Panc1 (cell line): ENCODE measurements at regions not wholly inside any gene's neighbourhood (a gene's known extent, or its start where the extent isn't known, plus 50 kb on each side); places are given as distances from the start of the nearest gene placed in this dataset.

Experiments
- ATAC-seq: fragments of 200-7000 bp; cut with Tn5 transposase; 2 replicates; pipeline ENCODE4 v1.9.1; 2020; ENCODE audit warnings: mild to moderate bottlenecking, moderate library complexity
- BruUV-seq: library from RNA; stranded (reverse); fragments of 400-500 nt; replicated peaks from 2 replicates; lab custom pipeline; 2021; lab: Mats Ljungman, UMichigan
- CTCF ChIA-PET: fragments of 300-600 bp; sonication (Branson Sonifier 250); formaldehyde crosslinking; loops from one replicate; lab custom pipeline; 2022; ENCODE audit warnings: antibody characterized with exemption; lab: Charles Lee
- POLR2A ChIA-PET: fragments of 300-600 bp; sonication (Branson Sonifier 250); formaldehyde crosslinking; loops from one replicate; lab custom pipeline; 2022; ENCODE audit warnings: antibody characterized with exemption; lab: Charles Lee
- DNase-seq: peaks from one replicate; pipeline ENCODE4 v3.0.0-alpha.2; 2010; ENCODE audit warnings: low read depth, low spot score
- H3K27ac ChIP-seq: 2 replicates; pipeline ENCODE4 v1.5.1; 2011; ENCODE audit warnings: mild to moderate bottlenecking, low read length, inconsistent platforms
- H3K27me3 ChIP-seq: fragments of 200-500 bp; sonication (Bioruptor generic); 2 replicates; pipeline ENCODE4 v1.6.0; 2014; ENCODE audit warnings: low read length, inconsistent platforms; ENCODE audit not compliant: control insufficient read depth, insufficient read depth
- H3K36me3 ChIP-seq: fragments of 200-500 bp; sonication (Bioruptor generic); 2 replicates; pipeline ENCODE4 v1.5.1; 2014; ENCODE audit warnings: inconsistent platforms, mild to moderate bottlenecking, low read length, moderate library complexity; ENCODE audit not compliant: control insufficient read depth, insufficient read depth
- H3K4me1 ChIP-seq: 2 replicates; pipeline ENCODE4 v1.5.1; 2011; ENCODE audit warnings: inconsistent platforms, mild to moderate bottlenecking, low read length, moderate library complexity; ENCODE audit not compliant: control insufficient read depth, insufficient read depth
- H3K4me3 ChIP-seq, 2 experiments: 2 replicates each; pipeline ENCODE4 v1.5.1; 2011 to 2012; ENCODE audit warnings: low read depth in 2 of 2, low read length in 2 of 2, mild to moderate bottlenecking in 2 of 2, inconsistent platforms in 1 of 2, moderate library complexity in 1 of 2
- H3K9me3 ChIP-seq: fragments of 200-500 bp; sonication (Bioruptor generic); 2 replicates; pipeline ENCODE4 v1.5.1; 2014; ENCODE audit warnings: low read depth, mild to moderate bottlenecking, inconsistent platforms, low read length, moderate library complexity; ENCODE audit not compliant: control insufficient read depth, insufficient read depth
- POLR2AphosphoS5 ChIP-seq: IDR thresholded peaks from 2 replicates; pipeline ENCODE4 v1.6.1; 2012; ENCODE audit warnings: mild to moderate bottlenecking, low read depth, low read length, moderate library complexity
- SIN3A ChIP-seq: IDR thresholded peaks from 2 replicates; pipeline ENCODE4 v1.6.1; 2012; ENCODE audit warnings: low read depth, mild to moderate bottlenecking, low read length, moderate library complexity, borderline replicate concordance; ENCODE audit not compliant: insufficient read depth
- TCF7L2 ChIP-seq: IDR thresholded peaks from 2 replicates; pipeline ENCODE4 v1.6.1; 2011; ENCODE audit warnings: mild to moderate bottlenecking, low read depth, low read length, inconsistent platforms
- in situ Hi-C: cut with HindIII; loops from 2 replicates; pipeline ENCODE4 v1.10.0; 2016; ENCODE audit warnings: low sequenced_read_pairs, low pct_unique_long_range_greater_than_20kb
- intact Hi-C: fragments of 100-400 bp; cut with micrococcal nuclease; formaldehyde crosslinking; loops from one replicate; pipeline ENCODE4 v1.10.0; 2022; ENCODE audit not compliant: unreplicated experiment
- TF ChIP-seq, protein P1 (sequence below), 2 experiments: IDR thresholded peaks; 2 replicates each; pipeline ENCODE4 v1.6.1; 2011 to 2012; ENCODE audit warnings: low read depth in 2 of 2, control low read depth in 1 of 2, low read length in 1 of 2, mild to moderate bottlenecking in 1 of 2, moderate library complexity in 1 of 2; ENCODE audit not compliant: insufficient read depth in 1 of 2
- TF ChIP-seq, protein P2 (sequence below): fragments of 450-650 bp; IDR thresholded peaks from 2 replicates; pipeline ENCODE4 v1.5.1; 2017; ENCODE audit warnings: mild to moderate bottlenecking

DNA sequence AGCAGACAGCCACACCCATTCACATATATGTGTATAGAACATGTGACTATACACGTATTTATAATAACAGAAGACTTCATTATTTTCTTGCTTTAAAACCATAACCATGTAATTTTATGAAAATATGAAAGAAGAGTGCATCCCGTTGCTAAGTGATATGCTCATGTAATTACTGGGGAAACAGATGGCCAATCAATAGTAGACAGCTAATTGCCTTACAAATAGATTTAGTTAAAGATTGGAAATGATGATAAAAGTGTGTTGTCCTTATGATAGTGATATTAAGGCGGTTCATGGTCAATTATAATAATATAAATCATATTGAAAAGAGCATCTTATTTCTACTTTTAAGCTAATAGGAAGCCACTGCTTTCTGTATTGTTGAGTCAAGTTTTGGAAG lies 95.9 kb downstream of the RFC3 start:
- Histone ChIP-seq H3K27ac (no peak overlapping the region), H3K9me3 (no peaks in the 10 kb centered on the region), H3K4me1 (no peaks in the 10 kb centered on the region), H3K4me3 (no peak overlapping the region), H3K36me3 (no peaks in the 10 kb centered on the region), H3K27me3 (no peaks in the 10 kb centered on the region)
- ChIA-PET POLR2A (no interaction called here), CTCF (no interaction called here)
- in situ Hi-C loops = no loop called here
- BruUV-seq = no TSS peak
- TF ChIP-seq, protein P1, sequence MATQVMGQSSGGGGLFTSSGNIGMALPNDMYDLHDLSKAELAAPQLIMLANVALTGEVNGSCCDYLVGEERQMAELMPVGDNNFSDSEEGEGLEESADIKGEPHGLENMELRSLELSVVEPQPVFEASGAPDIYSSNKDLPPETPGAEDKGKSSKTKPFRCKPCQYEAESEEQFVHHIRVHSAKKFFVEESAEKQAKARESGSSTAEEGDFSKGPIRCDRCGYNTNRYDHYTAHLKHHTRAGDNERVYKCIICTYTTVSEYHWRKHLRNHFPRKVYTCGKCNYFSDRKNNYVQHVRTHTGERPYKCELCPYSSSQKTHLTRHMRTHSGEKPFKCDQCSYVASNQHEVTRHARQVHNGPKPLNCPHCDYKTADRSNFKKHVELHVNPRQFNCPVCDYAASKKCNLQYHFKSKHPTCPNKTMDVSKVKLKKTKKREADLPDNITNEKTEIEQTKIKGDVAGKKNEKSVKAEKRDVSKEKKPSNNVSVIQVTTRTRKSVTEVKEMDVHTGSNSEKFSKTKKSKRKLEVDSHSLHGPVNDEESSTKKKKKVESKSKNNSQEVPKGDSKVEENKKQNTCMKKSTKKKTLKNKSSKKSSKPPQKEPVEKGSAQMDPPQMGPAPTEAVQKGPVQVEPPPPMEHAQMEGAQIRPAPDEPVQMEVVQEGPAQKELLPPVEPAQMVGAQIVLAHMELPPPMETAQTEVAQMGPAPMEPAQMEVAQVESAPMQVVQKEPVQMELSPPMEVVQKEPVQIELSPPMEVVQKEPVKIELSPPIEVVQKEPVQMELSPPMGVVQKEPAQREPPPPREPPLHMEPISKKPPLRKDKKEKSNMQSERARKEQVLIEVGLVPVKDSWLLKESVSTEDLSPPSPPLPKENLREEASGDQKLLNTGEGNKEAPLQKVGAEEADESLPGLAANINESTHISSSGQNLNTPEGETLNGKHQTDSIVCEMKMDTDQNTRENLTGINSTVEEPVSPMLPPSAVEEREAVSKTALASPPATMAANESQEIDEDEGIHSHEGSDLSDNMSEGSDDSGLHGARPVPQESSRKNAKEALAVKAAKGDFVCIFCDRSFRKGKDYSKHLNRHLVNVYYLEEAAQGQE (IDR thresholded peaks at IDR 0.05; ENCODE audit: insufficient read depth in 1 of 2, low read depth in 2 of 2, low read length in 1 of 2) = no peak
- TF ChIP-seq SIN3A = no peak
- TF ChIP-seq, protein P2, sequence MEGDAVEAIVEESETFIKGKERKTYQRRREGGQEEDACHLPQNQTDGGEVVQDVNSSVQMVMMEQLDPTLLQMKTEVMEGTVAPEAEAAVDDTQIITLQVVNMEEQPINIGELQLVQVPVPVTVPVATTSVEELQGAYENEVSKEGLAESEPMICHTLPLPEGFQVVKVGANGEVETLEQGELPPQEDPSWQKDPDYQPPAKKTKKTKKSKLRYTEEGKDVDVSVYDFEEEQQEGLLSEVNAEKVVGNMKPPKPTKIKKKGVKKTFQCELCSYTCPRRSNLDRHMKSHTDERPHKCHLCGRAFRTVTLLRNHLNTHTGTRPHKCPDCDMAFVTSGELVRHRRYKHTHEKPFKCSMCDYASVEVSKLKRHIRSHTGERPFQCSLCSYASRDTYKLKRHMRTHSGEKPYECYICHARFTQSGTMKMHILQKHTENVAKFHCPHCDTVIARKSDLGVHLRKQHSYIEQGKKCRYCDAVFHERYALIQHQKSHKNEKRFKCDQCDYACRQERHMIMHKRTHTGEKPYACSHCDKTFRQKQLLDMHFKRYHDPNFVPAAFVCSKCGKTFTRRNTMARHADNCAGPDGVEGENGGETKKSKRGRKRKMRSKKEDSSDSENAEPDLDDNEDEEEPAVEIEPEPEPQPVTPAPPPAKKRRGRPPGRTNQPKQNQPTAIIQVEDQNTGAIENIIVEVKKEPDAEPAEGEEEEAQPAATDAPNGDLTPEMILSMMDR = no peak
- no peak for TF ChIP-seq POLR2AphosphoS5
- no peak for TF ChIP-seq TCF7L2
- ATAC-seq = no peak
- intact Hi-C loops = no loop called here
- DNase-seq = no peak

DNA sequence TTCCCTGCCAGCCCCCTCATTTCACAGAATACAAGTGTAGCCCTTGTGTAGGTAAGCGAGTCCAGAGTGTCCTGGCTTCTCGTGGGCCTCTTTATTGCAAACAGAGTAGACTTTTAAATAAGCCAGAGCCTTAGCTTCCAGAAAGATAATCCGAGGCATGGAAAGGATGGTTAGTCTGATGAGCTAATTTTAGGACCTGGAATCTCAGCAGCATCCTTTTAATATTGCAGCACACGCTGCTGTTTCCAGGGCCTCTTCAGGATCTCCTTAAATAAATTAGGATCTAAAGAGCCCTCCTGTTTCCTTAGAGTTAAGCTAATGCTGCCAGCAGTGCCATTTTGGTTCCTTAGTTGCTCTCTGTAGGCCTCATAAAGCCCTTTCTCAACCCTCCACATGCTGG lies 99.2 kb downstream of the RFC3 start:
- Histone ChIP-seq H3K27me3 (no peaks in the 10 kb centered on the region), H3K4me3 (no peak overlapping the region), H3K27ac (no peak overlapping the region), H3K36me3 (no peaks in the 10 kb centered on the region), H3K4me1 (no peaks in the 10 kb centered on the region), H3K9me3 (no peaks in the 10 kb centered on the region)
- no peak for TF ChIP-seq POLR2AphosphoS5
- TF ChIP-seq, protein P1 (IDR thresholded peaks at IDR 0.05; ENCODE audit: insufficient read depth in 1 of 2, low read depth in 2 of 2, low read length in 1 of 2) = no peak
- TF ChIP-seq SIN3A = no peak
- no TSS peak for BruUV-seq
- ATAC-seq = no peak
- in situ Hi-C loops (no loop called here), intact Hi-C loops (no loop called here)
- CTCF ChIA-PET = no interaction called here
- POLR2A ChIA-PET = no interaction called here
- DNase-seq = no peak
